HepG2 (cell line): ENCODE measurements at regions not wholly inside any gene's neighbourhood (a gene's known extent, or its start where the extent isn't known, plus 50 kb on each side); places are given as distances from the start of the nearest gene placed in this dataset.
A peak's percentile ranks its signal among the peaks of the same experiment; 100 is the strongest.

Experiments used
- ATAC-seq: fragments of 200-7000 bp; cut with Tn5 transposase; 3 replicates; pipeline ENCODE4 v1.9.1; 2020; ENCODE audit warnings: mild to moderate bottlenecking, moderate library complexity
- BruUV-seq: library from RNA; stranded (reverse); fragments of 400-500 nt; replicated peaks from 2 replicates; lab custom pipeline; 2021; lab: Mats Ljungman, UMichigan
- CTCF ChIA-PET: fragments of 300-600 bp; formaldehyde crosslinking; extraction: SDS; loops from one replicate; lab custom pipeline; 2021; ENCODE audit warnings: low total read pairs, inconsistent platforms, low intra/inter-chr PET ratio; lab: Yijun Ruan, JAX
- POLR2A ChIA-PET: fragments of 350-600 bp; sonication (Branson Sonifier 250); formaldehyde crosslinking; loops from one replicate; lab custom pipeline; 2020; ENCODE audit warnings: antibody characterized with exemption, inconsistent platforms; lab: Yijun Ruan, JAX
- DNase-seq: peaks from one replicate; pipeline ENCODE4 v3.0.0-alpha.2; 2015; ENCODE audit warnings: low spot score
- FAIRE-seq: peaks from 3 replicates; lab custom pipeline; 2011; peaks lifted over from hg19 to GRCh38; lab: Jason Lieb, UNC
- H2AFZ ChIP-seq: one replicate; pipeline ENCODE4 v1.6.1; 2011; ENCODE audit warnings: low read length, inconsistent platforms
- H3K27ac ChIP-seq: fragments of 300-600 bp; 3 replicates; pipeline ENCODE4 v1.8.0; 2011; ENCODE audit warnings: mixed run types, mild to moderate bottlenecking, mixed read lengths, low read length, inconsistent platforms; ENCODE audit not compliant: insufficient read depth; ENCODE audit errors: extremely low read length
- H3K27me3 ChIP-seq, 2 experiments: fragments of 200-600 bp in 1 of 2; 2 replicates in 1 of 2; 3 replicates in 1 of 2; pipeline versions ENCODE4 v1.6.0 to v1.8.0; 2011; ENCODE audit warnings: low read length in 2 of 2, mild to moderate bottlenecking in 2 of 2, moderate library complexity in 2 of 2, inconsistent platforms in 1 of 2; ENCODE audit not compliant: insufficient read depth in 2 of 2, control insufficient read depth in 1 of 2
- H3K36me3 ChIP-seq, 2 experiments: fragments of 200-600 bp in 1 of 2; replicated peaks in 1 of 2; 2 replicates in 1 of 2; 3 replicates in 1 of 2; pipeline versions ENCODE4 v1.5.1 to v1.8.0; 2011; ENCODE audit warnings: low read length in 2 of 2, inconsistent platforms in 1 of 2; ENCODE audit not compliant: insufficient read depth in 2 of 2, control insufficient read depth in 1 of 2
- H3K4me1 ChIP-seq: 2 replicates; pipeline ENCODE4 v1.5.1; 2012; ENCODE audit warnings: low read length, inconsistent platforms; ENCODE audit not compliant: insufficient read depth
- H3K4me2 ChIP-seq: 2 replicates; pipeline ENCODE4 v1.6.0; 2011; ENCODE audit warnings: low read depth, low read length, inconsistent platforms
- H3K4me3 ChIP-seq, 3 experiments: fragments of 200-600 bp in 1 of 3; sonication (generic), shearing (Covaris generic) in 1 of 3; replicated peaks in 1 of 3; 2 replicates each; pipeline ENCODE4 v1.5.1; 2011 to 2016; ENCODE audit warnings: low read length in 3 of 3, inconsistent platforms in 2 of 3, low read depth in 2 of 3, mild to moderate bottlenecking in 2 of 3, control low read depth in 1 of 3, mixed read lengths in 1 of 3; ENCODE audit not compliant: insufficient read depth in 1 of 3
- H3K79me2 ChIP-seq: one replicate; pipeline ENCODE4 v1.6.1; 2011; ENCODE audit warnings: low read length, inconsistent platforms; ENCODE audit not compliant: insufficient read depth
- H3K9ac ChIP-seq: 2 replicates; pipeline ENCODE4 v1.6.0; 2011; ENCODE audit warnings: mild to moderate bottlenecking, low read depth, low read length, inconsistent platforms; ENCODE audit not compliant: insufficient read depth
- H3K9me3 ChIP-seq: 2 replicates; pipeline ENCODE4 v1.5.1; 2012; ENCODE audit warnings: mild to moderate bottlenecking, low read length
- H4K20me1 ChIP-seq: 2 replicates; pipeline ENCODE4 v1.6.0; 2011; ENCODE audit warnings: inconsistent platforms, mild to moderate bottlenecking, low read length, moderate library complexity; ENCODE audit not compliant: insufficient read depth
- POLR2G ChIP-seq: fragments of 200-400 bp; formaldehyde crosslinking; IDR thresholded peaks from 2 replicates; pipeline ENCODE4 v1.6.1; 2018; ENCODE audit warnings: mild to moderate bottlenecking, low read depth, low read length, moderate library complexity
- WGBS: methylation state at CpG from one replicate; pipeline ENCODE4 v1.1.6; 2017; ENCODE audit warnings: low lambda C conversion rate; 5-methylcytosine and 5-hydroxymethylcytosine counted together
- in situ Hi-C: cut with HindIII; loops from 2 replicates; pipeline ENCODE4 v1.10.0; 2017; ENCODE audit warnings: low pct_unique_long_range_greater_than_20kb; ENCODE audit not compliant: extremely low pct_ligation_motif_present
- intact Hi-C: fragments of 100-400 bp; cut with micrococcal nuclease; formaldehyde crosslinking; loops from one replicate; pipeline ENCODE4 v1.10.0; 2022; ENCODE audit not compliant: unreplicated experiment
- TF ChIP-seq, protein P1 (sequence below): sonication (generic); formaldehyde crosslinking; conservative IDR thresholded peaks from 2 replicates; pipeline ENCODE4 v1.4.0; 2020; ENCODE audit warnings: mild to moderate bottlenecking, missing genetic modification reagents, moderate library complexity
- TF ChIP-seq, protein P2 (sequence below): fragments of 450-650 bp; IDR thresholded peaks from 2 replicates; pipeline ENCODE4 v1.6.1; 2016

DNA sequence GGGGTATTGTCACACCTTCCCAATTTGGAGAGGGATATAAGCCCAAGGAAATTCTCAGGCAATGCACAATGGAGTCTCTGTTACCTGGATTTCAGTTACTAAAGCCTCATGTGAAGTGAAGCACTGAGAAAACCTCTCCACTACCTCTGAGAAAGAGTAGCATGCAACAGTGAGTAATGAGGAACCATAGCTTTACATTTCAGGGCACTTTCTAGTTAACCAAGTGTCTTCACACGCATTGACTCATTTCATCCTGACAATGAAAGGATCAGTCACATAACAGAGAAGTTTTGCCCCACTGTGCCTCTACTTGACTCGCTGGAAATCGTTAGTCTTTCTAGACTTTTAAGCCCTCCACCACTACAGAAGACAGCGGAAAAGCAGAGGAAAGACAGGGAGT lies 86.2 kb upstream of the ARID1B start (continued):
- TF ChIP-seq, protein P1, sequence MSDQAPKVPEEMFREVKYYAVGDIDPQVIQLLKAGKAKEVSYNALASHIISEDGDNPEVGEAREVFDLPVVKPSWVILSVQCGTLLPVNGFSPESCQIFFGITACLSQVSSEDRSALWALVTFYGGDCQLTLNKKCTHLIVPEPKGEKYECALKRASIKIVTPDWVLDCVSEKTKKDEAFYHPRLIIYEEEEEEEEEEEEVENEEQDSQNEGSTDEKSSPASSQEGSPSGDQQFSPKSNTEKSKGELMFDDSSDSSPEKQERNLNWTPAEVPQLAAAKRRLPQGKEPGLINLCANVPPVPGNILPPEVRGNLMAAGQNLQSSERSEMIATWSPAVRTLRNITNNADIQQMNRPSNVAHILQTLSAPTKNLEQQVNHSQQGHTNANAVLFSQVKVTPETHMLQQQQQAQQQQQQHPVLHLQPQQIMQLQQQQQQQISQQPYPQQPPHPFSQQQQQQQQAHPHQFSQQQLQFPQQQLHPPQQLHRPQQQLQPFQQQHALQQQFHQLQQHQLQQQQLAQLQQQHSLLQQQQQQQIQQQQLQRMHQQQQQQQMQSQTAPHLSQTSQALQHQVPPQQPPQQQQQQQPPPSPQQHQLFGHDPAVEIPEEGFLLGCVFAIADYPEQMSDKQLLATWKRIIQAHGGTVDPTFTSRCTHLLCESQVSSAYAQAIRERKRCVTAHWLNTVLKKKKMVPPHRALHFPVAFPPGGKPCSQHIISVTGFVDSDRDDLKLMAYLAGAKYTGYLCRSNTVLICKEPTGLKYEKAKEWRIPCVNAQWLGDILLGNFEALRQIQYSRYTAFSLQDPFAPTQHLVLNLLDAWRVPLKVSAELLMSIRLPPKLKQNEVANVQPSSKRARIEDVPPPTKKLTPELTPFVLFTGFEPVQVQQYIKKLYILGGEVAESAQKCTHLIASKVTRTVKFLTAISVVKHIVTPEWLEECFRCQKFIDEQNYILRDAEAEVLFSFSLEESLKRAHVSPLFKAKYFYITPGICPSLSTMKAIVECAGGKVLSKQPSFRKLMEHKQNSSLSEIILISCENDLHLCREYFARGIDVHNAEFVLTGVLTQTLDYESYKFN (CRISPR knock-in tag) = no peak

DNA sequence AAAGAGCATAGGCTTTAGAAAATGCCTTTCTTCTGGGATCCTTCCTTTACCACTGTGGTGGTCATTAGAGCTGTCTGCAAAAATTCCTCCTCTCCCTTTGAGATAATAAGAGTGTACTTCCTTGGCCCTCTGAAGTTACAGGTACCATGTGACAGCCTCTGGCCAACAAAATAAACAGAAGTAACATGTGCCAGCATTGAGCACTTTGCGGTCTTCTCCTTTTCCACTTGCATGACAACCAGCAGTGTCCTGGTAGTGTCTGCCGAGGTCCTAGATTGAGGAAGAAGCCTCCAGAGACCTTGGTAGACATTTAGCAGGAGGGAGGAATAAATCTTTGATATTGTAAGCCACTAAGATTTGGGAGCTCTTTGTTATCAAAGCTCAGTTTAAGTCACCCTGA lies 87.5 kb upstream of the ARID1B start:
- no TSS peak for BruUV-seq
- Histone ChIP-seq H3K9me3 (no peaks in the 10 kb centered on the region), H3K27ac (no peak overlapping the region), H3K36me3 (no peaks in the 10 kb centered on the region), H3K4me3 (no peak overlapping the region), H2AFZ (no peak overlapping the region), H3K27me3 (peaks cover 0 to 26% of the 10 kb centered on the region in 2 experiments; a peak in 3 of 5 replicates), H4K20me1 (no peaks in the 10 kb centered on the region), H3K9ac (no peak overlapping the region), H3K4me2 (no peak overlapping the region), H3K79me2 (no peaks in the 10 kb centered on the region), H3K4me1 (peaks cover 18% of the 10 kb centered on the region)
- CTCF ChIA-PET = no interaction called here
- no peak for DNase-seq
- no peak for ATAC-seq
- in situ Hi-C loops = loop anchor here (5.0 kb wide), 1 partner anchor 83 kb away; no protein-coding TSS in a partner anchor
- POLR2A ChIA-PET = interaction anchor here (0.7 kb wide), 1 partner anchor 88 kb away, joined by 3 read pairs; the partner anchor contains the start of gene ARID1B
- intact Hi-C loops = no loop called here
- no peak for FAIRE-seq
- TF ChIP-seq, protein P2, sequence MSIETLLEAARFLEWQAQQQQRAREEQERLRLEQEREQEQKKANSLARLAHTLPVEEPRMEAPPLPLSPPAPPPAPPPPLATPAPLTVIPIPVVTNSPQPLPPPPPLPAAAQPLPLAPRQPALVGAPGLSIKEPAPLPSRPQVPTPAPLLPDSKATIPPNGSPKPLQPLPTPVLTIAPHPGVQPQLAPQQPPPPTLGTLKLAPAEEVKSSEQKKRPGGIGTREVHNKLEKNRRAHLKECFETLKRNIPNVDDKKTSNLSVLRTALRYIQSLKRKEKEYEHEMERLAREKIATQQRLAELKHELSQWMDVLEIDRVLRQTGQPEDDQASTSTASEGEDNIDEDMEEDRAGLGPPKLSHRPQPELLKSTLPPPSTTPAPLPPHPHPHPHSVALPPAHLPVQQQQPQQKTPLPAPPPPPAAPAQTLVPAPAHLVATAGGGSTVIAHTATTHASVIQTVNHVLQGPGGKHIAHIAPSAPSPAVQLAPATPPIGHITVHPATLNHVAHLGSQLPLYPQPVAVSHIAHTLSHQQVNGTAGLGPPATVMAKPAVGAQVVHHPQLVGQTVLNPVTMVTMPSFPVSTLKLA = 0 out of 2 replicates have a peak, but pooled peaks have one; percentile 10
- TF ChIP-seq POLR2G = no peak
- 31% methylated on average over 2 of the region's 2 CpGs for WGBS
